ENCODE measurements at regions not wholly inside any gene's neighbourhood (a gene's known extent, or its start where the extent isn't known, plus 50 kb on each side); places are given as distances from the start of the nearest gene placed in this dataset.
"Not testable (repeated sequence)": the region's sequence is repeated elsewhere in the genome, so short reads cannot be mapped to it uniquely, and the experiment has no call there.

DNA sequence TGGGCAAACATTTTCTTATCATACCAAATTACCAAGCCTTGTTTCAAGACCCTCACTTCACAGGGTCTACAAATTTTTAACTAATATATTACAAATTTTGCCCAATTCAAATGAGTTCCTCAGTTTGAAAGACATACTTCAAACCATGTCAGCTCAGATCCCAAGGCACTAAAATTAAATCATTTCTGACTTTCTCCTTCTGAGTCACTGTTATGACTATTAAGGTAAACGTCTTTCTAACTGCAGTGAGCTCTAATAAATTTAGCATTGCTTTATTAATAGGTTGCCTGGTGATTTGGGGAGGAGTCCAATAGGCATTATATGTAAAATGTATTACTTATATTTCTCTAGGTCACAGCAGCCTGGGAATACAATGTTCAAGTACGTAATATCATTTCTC lies 158.2 kb upstream of the ARHGEF26 start:
- DNase-seq (ENCODE audit: low read depth in 2 of 2) = no peak

DNA sequence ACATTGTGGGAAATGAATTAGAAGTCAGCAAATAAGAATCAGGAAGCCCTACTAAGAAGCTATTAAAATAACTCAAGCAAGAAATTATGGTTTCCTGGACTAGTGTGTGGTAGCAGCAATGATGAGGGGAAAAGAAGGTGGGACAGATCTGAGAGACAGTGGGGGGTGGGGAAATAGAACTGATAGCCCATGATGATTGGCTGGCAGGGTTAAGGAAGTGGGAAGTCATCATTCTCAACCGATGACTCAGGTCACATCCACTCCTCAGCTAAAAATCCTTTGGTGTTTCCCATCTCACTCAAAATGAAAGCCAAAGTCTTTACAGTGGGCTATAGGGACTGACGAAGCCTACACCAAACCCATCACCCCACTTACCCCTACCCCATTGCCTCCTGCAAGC lies 153.9 kb upstream of the ARHGEF26 start:
- no peak for DNase-seq (ENCODE audit: low read depth in 2 of 2)

DNA sequence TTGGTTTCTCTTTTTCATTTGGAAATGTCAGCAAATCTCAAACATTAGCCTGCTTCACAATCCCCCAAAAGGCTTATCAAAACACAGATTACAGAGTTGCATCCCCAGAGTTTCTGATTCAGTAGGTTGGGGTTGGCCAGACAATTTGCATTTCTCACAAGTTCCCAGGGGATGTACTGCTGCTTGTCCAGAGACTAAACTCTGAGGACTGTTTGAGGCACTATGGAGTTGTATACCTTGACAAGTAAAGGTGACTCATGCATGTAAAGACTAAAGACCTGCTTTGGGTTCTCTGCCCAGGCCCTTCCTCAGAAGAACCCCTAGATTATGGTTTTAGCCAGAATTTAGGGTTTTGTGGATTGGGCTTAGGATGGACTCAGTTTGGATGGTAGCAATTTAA lies 151.1 kb upstream of the ARHGEF26 start:
- no peak for DNase-seq (ENCODE audit: low read depth in 2 of 2)

DNA sequence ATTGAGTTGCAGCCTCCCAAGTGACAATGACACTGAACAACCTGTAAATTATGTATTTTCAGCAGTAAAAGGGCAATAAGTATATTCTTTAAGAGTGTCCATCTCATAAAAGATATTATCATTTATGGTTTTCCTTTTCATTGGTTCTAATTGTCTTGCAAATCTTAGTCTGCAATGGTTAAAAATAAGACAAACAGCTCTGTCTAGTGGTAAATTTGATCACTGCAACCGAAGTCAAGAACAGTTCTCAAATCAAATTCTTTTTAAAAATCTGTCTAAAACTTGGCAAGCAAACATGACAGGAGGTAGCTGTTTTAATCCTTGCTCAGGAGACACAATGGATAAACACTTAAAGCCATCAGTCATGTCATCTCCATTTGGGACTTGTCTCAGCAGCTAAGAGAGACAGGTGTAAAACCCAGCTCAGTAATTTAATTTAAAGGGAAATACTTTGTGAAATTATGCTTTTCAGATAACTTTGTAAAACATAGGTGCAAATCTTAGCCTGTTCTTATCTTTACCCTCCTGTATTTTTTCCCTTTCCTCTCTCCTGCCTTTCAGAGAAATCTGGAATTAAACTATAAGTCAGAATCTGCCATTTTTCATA lies 150.3 kb upstream of the ARHGEF26 start:
- peak; percentile 31 to 43 for DNase-seq (ENCODE audit: low read depth in 2 of 2)

DNA sequence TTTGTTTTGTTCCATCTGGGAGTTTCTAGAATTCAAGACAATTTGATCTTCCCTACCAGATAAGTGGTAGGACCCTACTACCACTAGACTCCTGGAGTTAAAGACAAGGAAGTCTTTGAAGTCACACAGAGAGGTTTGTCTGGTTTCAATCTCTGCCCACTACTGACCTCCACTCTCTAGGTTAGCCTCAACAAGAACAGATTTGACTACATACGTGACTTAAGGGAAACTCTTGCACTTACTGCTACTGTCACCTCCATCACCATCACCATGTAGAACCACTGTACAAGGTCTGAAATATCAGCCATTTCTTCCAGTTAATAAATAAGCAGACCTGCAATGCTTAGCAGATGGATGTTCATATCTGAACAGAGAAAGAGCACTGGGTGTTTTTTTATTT lies 148.3 kb upstream of the ARHGEF26 start:
- no peak for DNase-seq (ENCODE audit: low read depth in 2 of 2)

DNA sequence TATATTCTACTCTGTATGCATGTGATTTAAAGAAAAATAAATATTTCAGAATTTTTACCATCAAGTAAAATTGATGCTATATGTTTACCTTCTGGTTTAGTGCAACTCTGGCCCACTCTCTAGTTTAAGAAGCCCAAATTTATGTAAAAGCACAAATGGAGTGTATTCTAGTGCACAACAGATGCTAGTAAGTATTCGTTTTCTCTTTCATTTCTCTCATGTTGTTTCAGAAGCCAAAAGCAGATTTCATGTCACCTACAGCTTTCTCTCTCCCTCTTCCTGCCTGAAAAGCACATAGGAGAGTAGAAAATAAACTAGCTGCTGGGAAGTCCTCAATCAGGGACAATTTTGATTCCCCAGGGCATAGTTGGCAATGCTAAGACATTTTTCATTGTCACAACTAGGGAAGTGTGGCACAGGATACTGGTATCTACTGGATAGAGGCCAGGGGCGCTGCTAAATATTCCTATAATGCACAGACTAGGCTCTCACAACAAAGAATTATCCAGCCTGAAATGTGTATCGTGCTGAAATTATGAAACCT lies 147.4 kb upstream of the ARHGEF26 start:
- DNase-seq (ENCODE audit: low read depth in 2 of 2) = no peak

DNA sequence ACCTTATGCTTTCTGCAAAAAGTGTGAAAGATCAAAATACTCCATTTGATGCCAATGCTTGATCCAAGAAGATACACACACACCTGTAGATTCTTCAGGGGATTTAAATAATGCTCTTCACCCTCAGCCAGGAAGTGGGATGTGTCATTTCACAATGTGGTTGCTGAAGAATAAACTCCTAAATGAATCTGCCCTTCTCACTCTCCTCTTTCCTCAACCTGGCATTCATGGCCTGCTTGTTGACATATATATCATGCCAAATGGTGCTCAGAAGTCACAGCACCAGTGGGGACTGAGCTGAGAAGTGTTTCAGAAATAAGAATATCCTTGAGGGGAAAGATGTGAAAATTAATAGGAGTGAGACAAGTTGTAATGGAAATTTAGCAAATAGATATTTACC lies 146.6 kb upstream of the ARHGEF26 start:
- DNase-seq (ENCODE audit: low read depth in 2 of 2) = no peak

DNA sequence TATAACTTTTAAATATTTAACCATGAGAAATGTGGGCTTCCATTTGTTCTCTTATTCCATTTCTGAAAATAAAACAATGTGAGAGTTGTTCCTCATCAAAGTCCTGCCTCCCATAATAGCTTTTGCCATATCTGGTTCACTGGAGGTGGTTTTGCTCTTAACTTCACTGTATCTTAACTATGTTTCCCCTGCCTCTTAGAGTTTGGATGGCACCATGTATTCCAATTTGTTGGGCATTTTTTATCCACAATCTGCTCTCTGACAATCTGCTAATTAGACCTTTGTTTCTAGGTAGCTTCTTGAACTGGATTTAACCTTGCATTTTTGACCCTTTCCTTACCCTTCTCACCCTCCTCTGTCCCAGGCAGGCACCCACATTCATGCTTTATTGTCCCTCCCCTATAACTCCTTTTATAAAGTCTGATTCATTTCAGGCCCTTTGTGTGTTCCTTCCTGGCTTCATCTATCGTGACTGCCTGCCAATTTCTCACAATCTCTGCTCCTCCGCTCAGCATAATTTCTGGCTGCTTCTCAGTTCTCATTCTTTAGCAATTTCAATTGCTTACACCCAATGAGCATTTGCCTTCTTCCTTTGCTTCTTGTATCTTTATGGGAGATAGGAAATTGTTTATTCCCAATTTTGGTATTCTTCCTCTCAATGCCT lies 144.2 kb upstream of the ARHGEF26 start:
- peak; percentile 5 to 7 for DNase-seq (ENCODE audit: low read depth in 2 of 2)

DNA sequence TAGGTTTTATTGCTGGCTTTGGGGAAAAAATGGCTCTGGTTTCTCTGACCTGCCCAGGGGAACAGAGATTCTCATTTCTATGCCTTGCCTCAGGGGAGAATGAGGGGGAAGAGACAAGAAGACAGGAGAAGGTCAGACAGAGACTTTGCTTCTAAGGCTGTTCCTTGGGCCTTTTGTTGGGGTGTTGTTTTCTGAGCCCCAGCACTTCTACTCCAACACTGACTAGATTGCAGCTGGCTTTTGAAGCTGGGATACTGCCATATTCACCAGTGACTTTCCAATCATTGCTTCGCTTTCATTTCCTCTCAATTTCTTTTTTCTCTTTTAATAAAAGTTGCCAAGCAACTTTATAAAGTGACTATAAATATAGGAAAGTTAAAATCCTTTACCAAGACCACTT lies 143.2 kb upstream of the ARHGEF26 start:
- no peak for DNase-seq (ENCODE audit: low read depth in 2 of 2)

DNA sequence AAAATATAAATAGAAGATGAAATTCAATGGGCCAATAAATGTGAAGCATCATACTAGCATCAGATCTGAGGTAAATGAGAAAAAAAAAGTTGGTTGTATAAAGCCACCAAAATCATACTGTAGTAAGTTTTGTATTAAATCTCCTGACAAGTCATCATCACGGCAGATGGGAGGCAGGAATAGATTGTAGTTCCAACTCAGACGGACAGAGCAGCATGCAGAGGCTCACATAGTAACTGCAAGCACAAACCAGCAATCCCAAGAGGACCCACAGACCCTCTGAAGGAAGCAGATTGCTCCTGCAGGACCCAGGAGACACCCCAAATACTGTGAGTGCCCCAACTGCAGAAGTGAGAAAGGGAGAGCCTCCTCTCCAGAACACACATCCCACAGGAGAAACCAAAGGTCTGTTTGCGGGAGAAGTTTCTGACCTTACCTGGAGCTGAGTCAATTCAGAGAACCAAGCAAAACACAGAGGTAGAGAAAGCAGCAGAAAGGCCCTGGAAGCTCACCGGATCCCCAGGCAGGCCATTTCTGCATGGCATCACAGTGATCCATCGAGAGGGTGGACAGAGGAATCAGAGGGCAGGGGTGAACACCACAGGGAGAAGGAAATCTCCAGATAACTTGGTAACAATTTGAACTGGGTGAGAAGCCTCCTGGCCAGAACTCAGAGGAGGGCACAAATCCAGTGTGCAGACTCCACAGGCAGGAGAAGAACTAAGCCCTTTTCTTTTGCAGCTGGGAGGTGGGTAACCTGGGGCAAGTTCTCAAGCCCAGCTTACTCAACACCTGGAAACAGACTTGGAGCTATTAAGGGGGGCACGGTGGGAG lies 141.6 kb upstream of the ARHGEF26 start:
- DNase-seq (ENCODE audit: low read depth in 2 of 2) = no peak

DNA sequence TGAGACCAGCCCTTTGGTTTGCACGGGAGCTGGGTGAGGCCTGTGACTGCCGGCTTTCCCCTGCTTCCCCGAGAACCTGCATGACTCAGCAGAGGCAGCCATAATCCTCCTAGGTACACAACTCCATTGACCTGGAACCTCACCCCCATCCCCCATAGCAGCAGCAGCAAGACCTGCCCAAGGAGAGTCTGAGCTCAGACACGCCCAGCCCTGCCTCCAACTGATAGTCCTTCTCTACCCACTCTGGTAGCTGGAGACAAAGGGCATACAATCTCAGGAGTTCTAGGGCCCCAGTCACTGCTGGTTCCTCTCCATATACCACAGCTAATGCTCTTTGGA lies 141.0 kb upstream of the ARHGEF26 start:
- DNase-seq (ENCODE audit: low read depth in 2 of 2) = no peak

DNA sequence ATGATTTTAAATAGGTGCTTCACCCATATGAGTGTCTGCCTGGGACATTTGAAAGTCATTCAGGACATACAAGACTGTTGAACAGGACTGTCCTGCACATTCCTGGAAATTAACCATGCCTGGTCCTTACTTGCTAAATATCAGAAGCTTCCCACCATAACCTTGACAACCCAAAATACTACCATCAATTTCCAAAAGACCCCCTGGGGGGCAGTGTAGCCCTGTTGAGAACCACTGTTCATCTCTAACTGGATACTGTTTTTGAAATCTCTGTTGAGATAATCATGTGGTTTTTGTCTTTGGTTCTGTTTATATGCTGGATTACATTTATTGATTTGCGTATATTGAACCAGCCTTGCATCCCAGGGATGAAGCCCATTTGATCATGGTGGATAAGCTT lies 123.8 kb upstream of the ARHGEF26 start:
- not testable (repeated sequence) for DNase-seq (ENCODE audit: low read depth in 2 of 2)

DNA sequence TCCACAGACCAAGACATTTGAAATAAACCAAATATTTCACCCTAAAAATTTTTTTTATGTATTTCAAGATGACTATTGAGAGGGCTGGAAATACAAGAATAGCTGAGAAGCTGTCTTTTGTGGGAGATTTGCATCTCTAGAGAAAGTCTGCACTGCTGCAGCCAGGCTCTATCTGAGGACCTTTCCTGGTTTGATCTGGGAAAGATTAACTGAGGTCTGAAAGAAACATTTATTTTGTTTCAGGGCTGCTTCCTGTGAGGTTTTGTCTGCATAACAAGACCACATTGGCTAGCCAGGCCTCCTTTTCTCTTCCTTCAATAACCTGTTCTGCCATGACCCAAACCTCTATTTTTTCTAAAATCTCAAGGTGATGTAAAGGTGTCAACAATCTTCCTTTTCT lies 117.5 kb upstream of the ARHGEF26 start:
- no peak for DNase-seq (ENCODE audit: low read depth in 2 of 2)

DNA sequence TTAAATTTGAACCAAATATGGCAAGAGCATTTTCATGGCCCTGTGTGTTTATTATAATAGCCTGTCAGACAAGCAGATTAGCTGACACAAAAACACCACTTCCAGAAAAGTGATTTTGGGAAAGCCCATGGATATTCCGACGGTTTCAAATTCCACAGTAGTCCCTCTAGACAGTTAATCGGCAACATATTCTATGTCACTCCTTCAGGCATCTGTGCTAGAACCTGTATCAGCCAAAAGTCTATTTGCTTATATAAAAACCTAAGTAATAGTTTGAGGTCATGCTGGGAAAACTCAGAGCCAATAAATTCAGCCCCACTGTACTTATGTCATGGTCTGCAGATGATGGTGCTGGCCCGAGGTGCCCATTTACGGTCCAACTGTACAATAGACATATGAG lies 110.2 kb upstream of the ARHGEF26 start:
- no peak for DNase-seq (ENCODE audit: low read depth in 2 of 2)

DNA sequence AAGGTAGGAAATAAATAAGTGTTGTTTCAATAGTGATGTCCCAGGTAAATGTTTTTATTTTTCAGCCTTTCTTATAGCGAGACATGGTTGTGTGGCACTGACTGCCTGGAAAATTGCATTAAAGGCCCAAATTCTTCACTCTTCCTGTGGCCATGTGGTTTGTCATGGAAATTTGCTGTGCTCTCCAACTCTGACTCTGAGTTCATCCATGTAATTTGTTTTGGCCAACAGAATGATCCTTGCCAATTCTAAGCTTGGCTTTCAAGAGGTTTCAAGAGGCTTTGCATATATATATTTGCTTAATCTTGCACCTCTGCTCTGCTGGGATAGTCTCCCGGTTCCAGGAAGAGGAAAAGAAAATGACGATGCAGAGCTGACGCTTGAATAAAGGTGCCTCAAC lies 107.5 kb upstream of the ARHGEF26 start:
- DNase-seq (ENCODE audit: low read depth in 2 of 2) = no peak

DNA sequence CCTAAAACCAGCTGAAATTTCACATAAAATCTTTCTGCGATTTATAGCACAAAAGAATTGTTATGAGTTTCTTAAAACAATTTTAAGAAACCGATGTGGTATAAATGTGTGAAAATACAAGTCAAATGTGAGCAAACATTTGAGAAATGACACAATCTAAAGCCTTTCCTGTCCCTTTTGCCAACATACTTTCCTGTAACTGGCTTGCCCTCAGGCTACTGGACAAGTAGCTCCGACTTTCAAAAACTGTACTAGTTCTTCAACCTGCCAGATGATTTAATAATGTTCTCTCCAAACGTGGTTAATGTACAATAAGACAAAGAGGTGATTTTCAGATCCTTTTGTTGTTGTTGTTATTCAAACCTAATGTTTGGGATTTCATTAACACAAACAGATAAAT lies 105.9 kb upstream of the ARHGEF26 start:
- no peak for DNase-seq (ENCODE audit: low read depth in 2 of 2)

DNA sequence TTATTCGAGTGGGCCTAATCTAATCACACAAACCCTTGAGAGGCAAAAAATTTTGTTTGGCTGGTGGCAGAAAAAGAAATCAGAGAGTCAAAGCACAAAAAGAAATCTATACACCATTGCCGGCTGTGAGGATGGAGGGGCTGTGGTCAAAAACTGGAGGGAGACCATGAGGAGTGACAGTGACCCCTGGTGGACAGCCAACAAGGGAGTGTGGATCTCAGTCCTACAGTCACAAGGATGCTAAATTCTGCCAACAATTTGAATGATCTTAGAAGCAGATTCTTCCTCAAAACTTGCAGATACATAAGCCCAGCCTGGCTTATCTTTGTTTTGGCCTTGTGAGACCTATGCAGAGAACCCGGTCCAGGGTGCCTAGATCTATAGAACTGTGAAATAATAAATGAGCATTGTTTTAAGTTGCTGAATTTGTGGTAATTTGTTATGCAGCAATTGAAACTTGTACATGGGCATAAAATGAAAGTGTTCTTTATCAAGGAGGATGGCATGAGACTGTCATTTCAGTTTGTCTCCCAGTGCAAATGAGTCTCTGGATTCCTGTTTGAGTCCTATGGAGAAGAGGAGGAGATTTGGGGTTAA lies 103.0 kb upstream of the ARHGEF26 start:
- DNase-seq (ENCODE audit: low read depth in 2 of 2) = peak; percentile 46 to 47

DNA sequence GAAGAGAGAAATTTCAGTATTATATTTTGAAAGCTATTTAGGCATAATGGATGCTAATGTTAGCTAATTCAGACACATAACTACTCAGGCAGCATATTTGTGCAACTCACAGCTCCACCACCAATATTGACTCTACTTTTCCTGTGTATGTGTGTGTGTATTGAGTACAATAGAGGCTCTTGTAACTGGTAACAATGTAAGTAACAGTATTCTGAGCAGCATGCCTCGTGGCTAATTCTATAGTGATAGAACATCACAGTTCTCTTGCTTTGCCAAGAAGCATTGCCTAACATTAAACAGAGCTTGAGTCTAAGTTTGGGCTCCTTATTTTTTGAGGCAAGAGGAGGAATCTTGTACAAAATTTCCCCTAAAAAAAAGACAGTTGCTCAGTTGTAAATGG lies 98.6 kb upstream of the ARHGEF26 start:
- DNase-seq (ENCODE audit: low read depth in 2 of 2) = no peak

DNA sequence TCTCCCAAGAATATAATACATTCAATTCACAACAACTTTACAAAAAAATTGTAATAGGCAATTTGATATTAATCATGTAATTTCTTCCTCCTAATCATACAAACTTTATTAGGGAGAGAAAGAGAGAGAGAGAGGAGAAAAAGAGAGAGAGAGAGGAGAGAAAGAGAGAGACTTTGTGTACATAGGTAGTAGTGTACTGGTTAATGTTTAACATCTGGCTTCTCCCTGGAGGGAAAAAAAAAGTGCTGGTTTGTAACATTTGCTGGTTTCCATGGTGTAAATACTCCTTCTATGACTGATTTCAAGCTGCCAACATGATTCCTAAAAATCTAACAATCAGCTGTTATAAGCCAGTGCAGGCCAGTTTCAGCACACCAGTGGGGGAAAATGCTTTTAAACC lies 98.0 kb upstream of the ARHGEF26 start:
- DNase-seq (ENCODE audit: low read depth in 2 of 2) = no peak

DNA sequence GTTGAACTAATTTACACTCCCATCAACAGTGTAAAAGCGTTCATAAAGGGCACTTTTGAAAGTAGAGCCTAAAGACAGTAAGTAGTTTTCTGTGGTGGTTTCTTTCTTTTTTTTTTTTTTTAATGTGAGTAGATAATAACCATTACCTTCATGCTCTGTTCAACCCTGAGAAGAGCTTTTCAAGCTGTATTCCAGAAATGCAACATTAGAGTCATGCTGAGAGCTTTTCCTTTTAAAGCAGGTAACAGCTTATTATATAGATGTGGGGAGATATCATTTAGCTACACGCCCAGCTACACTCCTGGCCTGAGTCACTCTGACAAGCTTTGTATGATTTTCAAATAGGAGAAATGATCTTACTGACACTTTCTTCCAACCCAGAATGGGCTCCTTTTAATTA lies 96.2 kb upstream of the ARHGEF26 start:
- DNase-seq (ENCODE audit: low read depth in 2 of 2) = no peak

DNA sequence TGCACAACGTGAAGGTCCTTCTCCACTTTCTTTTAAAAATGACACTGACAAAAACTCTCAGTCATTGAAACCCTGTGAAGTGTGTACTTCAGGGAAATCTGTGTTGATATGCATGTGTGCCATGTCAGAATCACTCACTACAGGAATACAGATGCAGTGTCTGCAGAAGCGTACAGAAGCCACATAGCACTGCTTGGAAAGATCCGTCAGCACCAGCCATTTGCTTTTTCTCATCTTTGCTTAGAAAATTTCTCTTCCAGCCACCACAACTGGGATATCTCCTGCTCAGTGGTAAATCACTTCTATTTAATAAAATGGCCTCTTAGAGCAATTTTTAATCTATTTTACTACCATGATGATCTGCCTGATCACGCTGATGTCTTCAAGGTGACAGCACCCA lies 91.3 kb upstream of the ARHGEF26 start:
- no peak for DNase-seq (ENCODE audit: low read depth in 2 of 2)

DNA sequence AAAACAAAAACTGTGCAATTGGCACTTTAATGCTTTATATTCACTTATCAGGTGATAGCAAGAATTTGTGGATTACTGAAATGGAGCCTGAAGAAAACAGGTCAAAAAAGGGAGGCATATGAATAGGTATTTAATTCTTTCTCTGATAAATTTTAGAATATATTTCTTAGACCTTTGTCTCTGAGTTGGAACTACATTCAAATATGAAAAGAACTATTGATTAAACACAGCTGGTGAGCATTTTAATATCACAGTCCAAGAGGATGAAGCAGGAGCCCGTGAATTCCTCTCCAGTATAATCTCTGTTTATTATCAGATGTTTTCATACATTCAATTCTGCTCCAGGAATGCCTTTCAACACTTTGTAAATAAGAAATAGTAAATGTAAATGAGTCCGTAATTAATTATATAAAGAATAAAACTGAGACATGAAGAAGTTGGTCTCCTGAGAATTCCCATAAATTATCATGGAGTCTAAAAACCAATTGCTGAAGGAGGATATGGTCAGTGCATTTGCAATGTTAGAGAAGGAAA lies 86.3 kb upstream of the ARHGEF26 start:
- DNase-seq (ENCODE audit: low read depth in 2 of 2) = no peak
